ENCODE measurements at regions not wholly inside any gene's neighbourhood (a gene's known extent, or its start where the extent isn't known, plus 50 kb on each side); places are given as distances from the start of the nearest gene placed in this dataset.

GRCh38 chr3:36297195-36297594, 83.1 kb upstream of the STAC start:
- H3K4me1 ChIP-seq = no peaks in the 10 kb centered on the region
- no peak overlapping the region for H3K4me3 ChIP-seq
- TF ChIP-seq EP300 (IDR thresholded peaks at IDR 0.05; ENCODE audit: low read depth) (no peak), POLR2AphosphoS5 (IDR thresholded peaks at IDR 0.05) (no peak), POLR2A (IDR thresholded peaks at IDR 0.05) (no peak), CTCF (IDR thresholded peaks at IDR 0.05) (no peak)
- no peak overlapping the region for H3K27ac ChIP-seq
- no peaks in the 10 kb centered on the region for H3K9me3 ChIP-seq
- no peaks in the 10 kb centered on the region for H3K36me3 ChIP-seq
- 74 to 79% methylated on average over 3 of the region's 3 CpGs for WGBS, 2 donors (ENCODE audit: low coverage in 1 of 2)
- in situ Hi-C loops (cut with MboI; ENCODE audit: low pct_ligation_motif_present in 1 of 4, low pct_unique_long_range_greater_than_20kb in 1 of 4, low sequenced_read_pairs in 3 of 4) (no loop called here), intact Hi-C loops (cut with DNase I; ENCODE audit: low total_unique reads) (no loop called here)
- no peaks in the 10 kb centered on the region for H3K27me3 ChIP-seq
- DNase-seq = no peak

GRCh38 chr3:36298188-36298587, 82.1 kb upstream of the STAC start:
- in situ Hi-C loops (cut with MboI; ENCODE audit: low pct_ligation_motif_present in 1 of 4, low pct_unique_long_range_greater_than_20kb in 1 of 4, low sequenced_read_pairs in 3 of 4) (no loop called here), intact Hi-C loops (cut with DNase I; ENCODE audit: low total_unique reads) (no loop called here)
- DNase-seq = no peak
- H3K9me3 ChIP-seq = no peaks in the 10 kb centered on the region
- H3K4me3 ChIP-seq = no peak overlapping the region
- 67 to 78% methylated on average over 1 of the region's 1 CpG for WGBS, 2 donors (ENCODE audit: low coverage in 1 of 2)
- H3K27me3 ChIP-seq = no peaks in the 10 kb centered on the region
- no peaks in the 10 kb centered on the region for H3K4me1 ChIP-seq
- no peak for TF ChIP-seq POLR2A (IDR thresholded peaks at IDR 0.05)
- no peak for TF ChIP-seq CTCF (IDR thresholded peaks at IDR 0.05)
- no peak for TF ChIP-seq POLR2AphosphoS5 (IDR thresholded peaks at IDR 0.05)
- no peak for TF ChIP-seq EP300 (IDR thresholded peaks at IDR 0.05; ENCODE audit: low read depth)
- H3K36me3 ChIP-seq = no peaks in the 10 kb centered on the region
- no peak overlapping the region for H3K27ac ChIP-seq

- TF ChIP-seq POLR2A (IDR thresholded peaks at IDR 0.05) (no peak), POLR2AphosphoS5 (IDR thresholded peaks at IDR 0.05) (no peak), CTCF (IDR thresholded peaks at IDR 0.05) (no peak), EP300 (IDR thresholded peaks at IDR 0.05; ENCODE audit: low read depth) (no peak)
- Histone ChIP-seq H3K27me3 (no peaks in the 10 kb centered on the region), H3K36me3 (no peaks in the 10 kb centered on the region), H3K9me3 (no peaks in the 10 kb centered on the region), H3K4me1 (no peaks in the 10 kb centered on the region), H3K4me3 (no peak overlapping the region), H3K27ac (no peak overlapping the region)
- intact Hi-C loops (cut with DNase I; ENCODE audit: low total_unique reads) (no loop called here), in situ Hi-C loops (cut with MboI; ENCODE audit: low pct_ligation_motif_present in 1 of 4, low pct_unique_long_range_greater_than_20kb in 1 of 4, low sequenced_read_pairs in 3 of 4) (no loop called here)
- DNase-seq = no peak
- 44 to 67% methylated on average over 1 of the region's 1 CpG for WGBS, 2 donors (ENCODE audit: low coverage in 1 of 2)
Measured at GRCh38 chr3:36302158-36302509, 78.2 kb upstream of the STAC start.

GRCh38 chr3:36302626-36303025, 77.7 kb upstream of the STAC start:
- in situ Hi-C loops (cut with MboI; ENCODE audit: low pct_ligation_motif_present in 1 of 4, low pct_unique_long_range_greater_than_20kb in 1 of 4, low sequenced_read_pairs in 3 of 4) = no loop called here

More at GRCh38 chr3:36302626-36303025, 77.7 kb upstream of the STAC start:
- no peak overlapping the region for H3K4me3 ChIP-seq
- H3K27me3 ChIP-seq = no peaks in the 10 kb centered on the region
- H3K36me3 ChIP-seq = no peaks in the 10 kb centered on the region
- TF ChIP-seq EP300 (IDR thresholded peaks at IDR 0.05; ENCODE audit: low read depth) = no peak
- no peak for TF ChIP-seq CTCF (IDR thresholded peaks at IDR 0.05)
- TF ChIP-seq POLR2AphosphoS5 (IDR thresholded peaks at IDR 0.05) = no peak
- WGBS, 2 donors (ENCODE audit: low coverage in 1 of 2) = 100% methylated on average over 1 of the region's 1 CpG; no CpG with 5 or more reads in 1 of the 2 donors
- no peaks in the 10 kb centered on the region for H3K9me3 ChIP-seq
- DNase-seq = no peak
- no peak overlapping the region for H3K27ac ChIP-seq
- H3K4me1 ChIP-seq = no peaks in the 10 kb centered on the region
- intact Hi-C loops (cut with DNase I; ENCODE audit: low total_unique reads) = no loop called here

All from transverse colon (tissue), 4 donors.